OCI-LY3 (cell line): ENCODE measurements at regions not wholly inside any gene's neighbourhood (a gene's known extent, or its start where the extent isn't known, plus 50 kb on each side); places are given as distances from the start of the nearest gene placed in this dataset.

ENCODE experiments used
- H2AFZ ChIP-seq: fragments of 200-600, 300-600 bp; shearing (Covaris generic); 2 replicates; pipeline ENCODE4 v1.6.0; 2014; ENCODE audit warnings: antibody characterized with exemption, low read depth, low read length
- H3K27ac ChIP-seq: fragments of 200-600, 300-600 bp; sonication (generic); 2 replicates; pipeline ENCODE4 v1.5.1; 2014; ENCODE audit warnings: mild to moderate bottlenecking, low read length, moderate library complexity, mixed read lengths
- H3K27me3 ChIP-seq: fragments of 200-600, 300-600 bp; sonication (generic); 2 replicates; pipeline ENCODE4 v1.6.1; 2014; ENCODE audit warnings: low read depth, low read length, mixed read lengths
- H3K36me3 ChIP-seq: fragments of 200-600, 300-600 bp; sonication (generic); replicated peaks from 2 replicates; pipeline ENCODE3; 2014; ENCODE audit warnings: low read depth, low read length, mixed read lengths
- H3K4me1 ChIP-seq: fragments of 300-600, 200-600 bp; sonication (generic); 2 replicates; pipeline ENCODE4 v1.6.1; 2014; ENCODE audit warnings: low read length, mixed read lengths
- H3K4me2 ChIP-seq: fragments of 200-600, 300-600 bp; sonication (generic); 2 replicates; pipeline ENCODE4 v1.6.1; 2014; ENCODE audit warnings: low read length, mixed read lengths
- H3K4me3 ChIP-seq: fragments of 300-600, 200-600 bp; sonication (generic); 2 replicates; pipeline ENCODE4 v1.5.1; 2014; ENCODE audit warnings: antibody characterized with exemption, mild to moderate bottlenecking, low read length, moderate library complexity
- H3K79me2 ChIP-seq: fragments of 300-600, 200-600 bp; shearing (Covaris generic); 2 replicates; pipeline ENCODE4 v1.6.1; 2014; ENCODE audit warnings: mild to moderate bottlenecking, low read length, mixed read lengths
- H3K9ac ChIP-seq: fragments of 300-600, 200-600 bp; shearing (Covaris generic); 2 replicates; pipeline ENCODE4 v1.6.0; 2014; ENCODE audit warnings: mild to moderate bottlenecking, low read length, moderate library complexity
- H3K9me3 ChIP-seq: fragments of 200-600, 300-600 bp; shearing (Covaris generic); 2 replicates; pipeline ENCODE4 v1.6.1; 2014; ENCODE audit warnings: low read length, mixed read lengths; ENCODE audit not compliant: insufficient read depth
- H4K20me1 ChIP-seq: fragments of 200-600, 300-600 bp; sonication (generic); 2 replicates; pipeline ENCODE4 v1.6.1; 2016; ENCODE audit warnings: low read length, mixed read lengths; ENCODE audit not compliant: insufficient read depth
- CTCF ChIP-seq: fragments of 200-600, 300-600 bp; sonication (generic); IDR thresholded peaks from 2 replicates; pipeline ENCODE4 v1.5.1; 2014; ENCODE audit warnings: antibody characterized with exemption, low read length, low read depth
- EZH2phosphoT487 ChIP-seq: fragments of 200-600 bp; shearing (Covaris generic); IDR thresholded peaks from 2 replicates; pipeline ENCODE4 v1.6.1; 2018; ENCODE audit warnings: antibody characterized with exemption, mixed run types, low read depth

GRCh38 chr16:60810250-60810649 is 1226.0 kb downstream of the CDH8 start:
- Histone ChIP-seq H3K4me2 (no peak overlapping the region), H3K4me3 (no peak overlapping the region), H3K36me3 (no peaks in the 10 kb centered on the region), H3K4me1 (no peaks in the 10 kb centered on the region), H3K27ac (no peak overlapping the region), H2AFZ (no peak overlapping the region), H3K79me2 (no peaks in the 10 kb centered on the region), H3K27me3 (no peaks in the 10 kb centered on the region), H3K9me3 (no peaks in the 10 kb centered on the region), H4K20me1 (no peaks in the 10 kb centered on the region), H3K9ac (no peak overlapping the region)
- no peak for TF ChIP-seq EZH2phosphoT487
- no peak for TF ChIP-seq CTCF

DNA sequence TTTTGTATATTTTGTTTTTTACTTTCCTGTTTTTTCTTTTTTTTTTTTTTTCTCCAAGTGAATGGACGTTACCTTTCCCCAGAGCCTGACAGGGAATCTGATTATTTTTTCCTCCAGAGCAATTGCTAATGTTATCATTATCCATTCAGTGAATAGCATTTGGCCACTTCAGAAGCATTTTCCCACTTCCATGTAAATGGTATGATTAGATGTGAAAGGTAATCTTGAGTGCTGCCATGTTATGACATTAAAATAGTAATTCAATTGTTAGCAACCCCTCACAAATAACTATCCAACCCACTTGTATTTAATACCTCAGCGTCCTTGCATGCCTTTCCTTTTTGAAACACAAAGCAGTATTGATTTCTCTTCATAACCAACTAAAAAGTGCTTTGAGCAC is 1243.8 kb downstream of the CDH8 start:
- no peak overlapping the region for H2AFZ ChIP-seq
- H3K27ac ChIP-seq: no peak overlapping the region
- H3K4me3 ChIP-seq: no peak overlapping the region
- H3K27me3 ChIP-seq: no peaks in the 10 kb centered on the region
- H3K36me3 ChIP-seq: no peaks in the 10 kb centered on the region
- no peak overlapping the region for H3K9ac ChIP-seq
- TF ChIP-seq EZH2phosphoT487 (no peak), CTCF (no peak)
- H3K4me1 ChIP-seq: no peaks in the 10 kb centered on the region
- no peaks in the 10 kb centered on the region for H4K20me1 ChIP-seq
- no peaks in the 10 kb centered on the region for H3K9me3 ChIP-seq
- no peaks in the 10 kb centered on the region for H3K79me2 ChIP-seq
- no peak overlapping the region for H3K4me2 ChIP-seq

DNA sequence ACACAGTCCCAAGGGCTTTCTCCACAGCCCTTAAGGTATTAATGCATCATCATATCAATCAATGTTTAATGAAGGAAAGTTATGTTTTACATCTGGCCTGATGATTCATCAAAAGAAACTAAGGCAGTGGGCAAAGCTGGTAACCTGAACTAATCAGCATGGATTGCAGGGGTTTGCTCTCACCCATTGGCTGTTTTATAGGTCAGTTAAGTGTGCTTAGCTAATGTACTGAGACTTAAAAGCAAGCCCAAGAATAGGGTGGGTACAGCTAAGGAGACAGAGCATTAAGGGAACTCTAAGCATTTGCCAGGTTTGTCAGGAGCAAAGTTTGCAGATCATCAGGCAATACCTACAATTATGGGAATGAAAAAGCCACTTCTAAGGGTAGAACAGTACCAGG is 1247.6 kb downstream of the CDH8 start:
- Histone ChIP-seq H3K36me3 (no peaks in the 10 kb centered on the region), H3K4me3 (no peak overlapping the region), H4K20me1 (no peaks in the 10 kb centered on the region), H3K4me2 (no peak overlapping the region), H3K27me3 (no peaks in the 10 kb centered on the region), H3K4me1 (no peaks in the 10 kb centered on the region), H3K27ac (no peak overlapping the region), H3K9me3 (no peaks in the 10 kb centered on the region), H3K79me2 (no peaks in the 10 kb centered on the region), H2AFZ (no peak overlapping the region), H3K9ac (no peak overlapping the region)
- TF ChIP-seq CTCF: no peak

- H3K27me3 ChIP-seq: no peaks in the 10 kb centered on the region
- TF ChIP-seq EZH2phosphoT487 (no peak), CTCF (no peak)
- H3K79me2 ChIP-seq: no peaks in the 10 kb centered on the region
- H4K20me1 ChIP-seq: no peaks in the 10 kb centered on the region
- no peaks in the 10 kb centered on the region for H3K36me3 ChIP-seq
- H3K9ac ChIP-seq: no peak overlapping the region
- H3K27ac ChIP-seq: no peak overlapping the region
- no peak overlapping the region for H2AFZ ChIP-seq
- H3K4me2 ChIP-seq: no peak overlapping the region
- H3K9me3 ChIP-seq: no peaks in the 10 kb centered on the region
- H3K4me1 ChIP-seq: no peaks in the 10 kb centered on the region
- H3K4me3 ChIP-seq: no peak overlapping the region
These were observed 1260.0 kb downstream of the CDH8 start for GRCh38 chr16:60776281-60776680.
